ENCODE measurements at regions not wholly inside any gene's neighbourhood (a gene's known extent, or its start where the extent isn't known, plus 50 kb on each side); places are given as distances from the start of the nearest gene placed in this dataset.

GRCh38 chr3:116929505-116930222, 220.1 kb downstream of the TUSC7 start:
- DNase-seq (ENCODE audit: low read depth in 4 of 4, low spot score in 1 of 4): no peak

- no peak for DNase-seq (ENCODE audit: low read depth in 4 of 4, low spot score in 1 of 4)
Observed at GRCh38 chr3:116930786-116931185, 221.2 kb downstream of the TUSC7 start.

- no peak for DNase-seq (ENCODE audit: low read depth in 4 of 4, low spot score in 1 of 4)
Observed at GRCh38 chr3:116939091-116939490, 229.5 kb downstream of the TUSC7 start.

GRCh38 chr3:116939550-116939949, 230.0 kb downstream of the TUSC7 start:
- DNase-seq (ENCODE audit: low read depth in 4 of 4, low spot score in 1 of 4): no peak

- no peak for DNase-seq (ENCODE audit: low read depth in 4 of 4, low spot score in 1 of 4)
Observed at GRCh38 chr3:116940719-116941118, 231.1 kb downstream of the TUSC7 start.

- DNase-seq (ENCODE audit: low read depth in 4 of 4, low spot score in 1 of 4): no peak
Observed at GRCh38 chr3:116946376-116946775, 236.8 kb downstream of the TUSC7 start.

- DNase-seq (ENCODE audit: low read depth in 4 of 4, low spot score in 1 of 4): no peak
Observed at GRCh38 chr3:116947148-116947547, 237.6 kb downstream of the TUSC7 start.

GRCh38 chr3:116947809-116948208, 238.2 kb downstream of the TUSC7 start:
- no peak for DNase-seq (ENCODE audit: low read depth in 4 of 4, low spot score in 1 of 4)

- DNase-seq (ENCODE audit: low read depth in 4 of 4, low spot score in 1 of 4): no peak
Observed at GRCh38 chr3:116950301-116951055, 240.9 kb downstream of the TUSC7 start.

- DNase-seq (ENCODE audit: low read depth in 4 of 4, low spot score in 1 of 4): no peak
Observed at GRCh38 chr3:116951610-116952009, 242.0 kb downstream of the TUSC7 start.

GRCh38 chr3:116958291-116958690, 248.7 kb downstream of the TUSC7 start:
- no peak for DNase-seq (ENCODE audit: low read depth in 4 of 4, low spot score in 1 of 4)

GRCh38 chr3:116961106-116961505, 251.5 kb downstream of the TUSC7 start:
- DNase-seq (ENCODE audit: low read depth in 4 of 4, low spot score in 1 of 4): no peak

GRCh38 chr3:116963802-116964201, 254.2 kb downstream of the TUSC7 start:
- DNase-seq (ENCODE audit: low read depth in 4 of 4, low spot score in 1 of 4): no peak

GRCh38 chr3:116966649-116967048, 257.1 kb downstream of the TUSC7 start:
- no peak for DNase-seq (ENCODE audit: low read depth in 4 of 4, low spot score in 1 of 4)

- no peak for DNase-seq (ENCODE audit: low read depth in 4 of 4, low spot score in 1 of 4)
Observed at GRCh38 chr3:116969135-116969534, 259.6 kb downstream of the TUSC7 start.

- DNase-seq (ENCODE audit: low read depth in 4 of 4, low spot score in 1 of 4): no peak
Observed at GRCh38 chr3:116969646-116970045, 260.1 kb downstream of the TUSC7 start.

- DNase-seq (ENCODE audit: low read depth in 4 of 4, low spot score in 1 of 4): no peak
Observed at GRCh38 chr3:116971531-116971930, 262.0 kb downstream of the TUSC7 start.

- no peak for DNase-seq (ENCODE audit: low read depth in 4 of 4, low spot score in 1 of 4)
Observed at GRCh38 chr3:116974702-116975101, 265.1 kb downstream of the TUSC7 start.

GRCh38 chr3:116977441-116977840, 267.9 kb downstream of the TUSC7 start:
- DNase-seq (ENCODE audit: low read depth in 4 of 4, low spot score in 1 of 4): no peak

- DNase-seq (ENCODE audit: low read depth in 4 of 4, low spot score in 1 of 4): no peak
Observed at GRCh38 chr3:116980099-116980498, 270.5 kb downstream of the TUSC7 start.

GRCh38 chr3:116981089-116981488, 271.5 kb downstream of the TUSC7 start:
- DNase-seq (ENCODE audit: low read depth in 4 of 4, low spot score in 1 of 4): no peak

- no peak for DNase-seq (ENCODE audit: low read depth in 4 of 4, low spot score in 1 of 4)
Observed at GRCh38 chr3:116984301-116984700, 274.7 kb downstream of the TUSC7 start.

Data from stimulated activated CD4-positive, alpha-beta T cell treated with anti-CD3 and anti-CD28 coated beads, Interleukin-1b, Interleukin-23, amount 100 ng/mL, for 24 hours (primary cell).